Ammon's horn (tissue), 1 donor: ENCODE measurements at regions not wholly inside any gene's neighbourhood (a gene's known extent, or its start where the extent isn't known, plus 50 kb on each side); places are given as distances from the start of the nearest gene placed in this dataset.
"Not testable (repeated sequence)": the region's sequence is repeated elsewhere in the genome, so short reads cannot be mapped to it uniquely, and the experiment has no call there.

Experiments used
- DNase-seq: peaks from one replicate; pipeline ENCODE4 v3.0.0-alpha.2; 2016; ENCODE audit warnings: low spot score

DNA sequence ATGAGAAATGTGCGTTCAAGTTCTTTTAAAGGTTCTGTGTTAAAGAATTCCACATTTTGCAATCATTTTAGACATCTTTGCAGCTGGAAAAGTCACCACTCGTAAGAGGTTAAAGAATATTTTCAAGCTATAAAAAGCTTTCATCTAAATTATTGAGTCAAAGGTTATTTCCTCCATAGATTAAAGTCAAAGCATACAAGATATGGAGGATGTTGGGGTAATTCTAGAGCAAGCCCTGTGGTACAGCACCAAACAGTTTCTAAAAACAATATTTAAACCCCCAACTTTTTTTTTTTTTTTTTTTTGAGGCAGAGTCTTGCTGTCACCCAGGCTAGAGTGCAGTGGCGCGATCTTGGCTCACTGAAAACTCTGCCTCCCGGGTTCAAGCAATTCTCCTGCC is 1299.8 kb upstream of the TMEM132C start:
- DNase-seq = no peak

DNA sequence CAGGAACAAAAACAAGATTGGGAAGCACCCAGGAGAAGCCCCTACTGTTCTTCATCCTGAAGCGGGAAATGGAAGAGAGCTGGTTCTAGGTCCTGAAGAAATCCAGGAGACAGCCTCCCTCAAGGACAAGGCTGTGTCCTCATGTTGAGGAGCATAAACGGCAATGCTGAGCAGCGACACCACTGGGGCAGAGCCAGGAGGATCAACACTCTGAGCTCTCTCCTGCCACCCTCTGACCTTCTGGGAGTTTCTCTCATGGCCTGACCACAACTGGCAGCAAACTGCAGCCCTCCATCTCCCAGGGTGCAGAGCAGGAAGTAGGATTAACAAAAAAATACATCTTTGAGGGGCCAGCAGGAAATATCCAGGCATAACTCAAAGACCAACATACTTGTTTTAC is 1292.2 kb upstream of the TMEM132C start:
- no peak for DNase-seq

DNA sequence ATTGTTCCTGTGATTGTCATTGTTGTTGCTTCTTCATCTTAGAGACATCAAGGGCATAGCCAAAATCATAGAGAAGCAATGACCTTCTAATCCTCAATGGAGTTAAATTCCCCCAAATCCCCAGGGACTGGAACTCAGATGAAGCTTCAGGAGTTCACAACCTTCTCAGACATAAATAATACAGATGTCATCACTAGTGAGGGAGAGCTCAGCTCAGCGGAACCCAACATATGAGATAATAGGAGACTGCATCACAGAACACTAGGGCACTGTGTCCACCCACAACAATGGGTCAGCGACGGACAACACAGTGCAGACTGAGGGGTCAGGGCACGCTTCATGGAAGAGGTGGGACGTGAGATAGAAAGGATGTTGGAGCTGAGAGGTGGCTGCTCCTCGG is 1290.4 kb upstream of the TMEM132C start:
- DNase-seq = no peak

DNA sequence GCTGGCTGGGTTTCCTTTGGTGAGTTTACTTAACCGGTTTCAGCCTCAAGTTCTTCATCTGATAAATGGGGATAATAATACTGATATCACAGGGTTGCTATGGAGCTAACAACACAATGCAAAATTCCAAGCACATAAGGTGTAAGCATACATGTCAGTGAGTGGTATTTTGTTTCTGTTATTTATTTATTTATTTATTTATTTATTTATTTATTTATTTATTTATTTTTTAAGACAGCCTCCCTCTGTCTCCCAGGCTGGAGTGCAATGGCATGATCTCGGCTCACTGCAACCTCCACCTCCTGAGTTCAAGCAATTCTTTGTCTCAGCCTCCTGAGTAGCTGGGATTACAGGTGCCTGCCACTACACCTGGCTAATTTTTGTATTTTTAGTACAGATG is 1287.4 kb upstream of the TMEM132C start:
- not testable (repeated sequence) for DNase-seq

DNA sequence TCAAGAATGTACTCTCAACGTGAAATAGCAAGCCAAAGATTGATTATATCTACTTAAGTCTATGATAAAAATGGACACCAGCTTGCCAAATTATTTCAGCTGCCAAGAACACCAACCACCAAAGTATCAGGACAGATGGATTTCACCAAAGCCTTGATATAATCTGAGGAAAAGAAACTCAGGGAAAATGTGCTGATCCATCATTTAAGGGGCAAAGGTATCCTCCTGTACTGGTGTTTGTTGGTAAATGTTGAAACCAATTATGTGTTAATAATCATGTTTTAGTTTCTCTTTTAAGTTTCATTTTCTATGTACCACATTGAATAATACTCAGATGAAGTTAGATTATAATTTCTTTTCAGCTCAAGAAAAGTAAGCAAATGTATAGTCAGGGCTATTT is 1284.3 kb upstream of the TMEM132C start:
- no peak for DNase-seq

DNA sequence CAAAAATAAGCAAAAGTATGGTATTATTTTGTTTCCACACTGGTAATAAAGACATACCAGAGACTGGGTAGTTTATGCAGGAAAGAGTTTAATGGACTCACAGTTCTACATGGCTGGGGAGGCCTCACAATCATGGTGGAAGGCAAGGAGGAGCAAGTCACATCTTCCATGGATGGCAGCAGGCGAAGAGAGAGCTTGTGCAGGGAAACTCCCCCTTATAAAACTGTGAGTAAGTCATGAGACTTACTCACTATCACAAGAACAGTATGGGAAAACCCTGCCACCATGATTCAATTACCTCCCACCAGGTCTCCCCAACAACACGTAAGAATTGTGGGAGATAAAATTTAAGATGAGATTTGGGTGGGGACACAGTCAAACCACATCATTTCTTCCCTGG is 1283.2 kb upstream of the TMEM132C start:
- not testable (repeated sequence) for DNase-seq

DNA sequence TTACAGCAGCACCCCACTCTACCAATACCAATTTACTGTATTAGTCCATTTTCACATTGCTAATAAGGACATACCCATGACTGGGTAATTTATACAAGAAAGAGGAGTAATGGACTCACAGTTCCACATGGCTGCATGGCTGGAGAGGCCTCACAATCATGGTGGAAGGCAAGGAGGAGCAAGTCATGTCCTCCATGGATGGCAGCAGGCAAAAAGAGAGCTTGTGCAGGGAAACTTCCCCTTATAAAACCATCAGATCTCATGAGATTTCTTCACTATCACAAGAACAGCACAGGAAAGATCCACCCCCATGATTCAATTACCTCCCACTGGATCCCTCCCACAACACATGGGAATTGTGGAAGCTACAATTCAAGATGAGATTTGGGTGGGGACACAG is 1281.3 kb upstream of the TMEM132C start:
- not testable (repeated sequence) for DNase-seq

DNA sequence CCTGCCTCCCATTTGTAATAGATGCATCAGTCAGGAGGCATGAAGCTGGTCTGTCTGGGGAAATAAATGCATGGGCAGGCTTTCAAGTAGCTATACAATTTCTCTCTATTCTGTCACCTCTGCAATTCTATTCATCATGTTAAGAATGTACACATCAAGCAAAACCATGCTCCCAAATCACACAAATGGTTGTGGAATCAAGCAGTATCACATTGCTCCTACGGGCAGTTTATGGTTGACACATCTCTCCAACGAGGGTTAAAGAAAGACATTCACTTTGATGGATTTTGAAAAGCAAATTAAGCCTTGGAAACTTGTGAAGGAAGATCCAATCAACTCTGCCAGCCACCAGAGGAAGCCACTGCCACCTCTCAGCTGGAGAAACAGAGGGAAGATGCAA is 1277.4 kb upstream of the TMEM132C start:
- no peak for DNase-seq

DNA sequence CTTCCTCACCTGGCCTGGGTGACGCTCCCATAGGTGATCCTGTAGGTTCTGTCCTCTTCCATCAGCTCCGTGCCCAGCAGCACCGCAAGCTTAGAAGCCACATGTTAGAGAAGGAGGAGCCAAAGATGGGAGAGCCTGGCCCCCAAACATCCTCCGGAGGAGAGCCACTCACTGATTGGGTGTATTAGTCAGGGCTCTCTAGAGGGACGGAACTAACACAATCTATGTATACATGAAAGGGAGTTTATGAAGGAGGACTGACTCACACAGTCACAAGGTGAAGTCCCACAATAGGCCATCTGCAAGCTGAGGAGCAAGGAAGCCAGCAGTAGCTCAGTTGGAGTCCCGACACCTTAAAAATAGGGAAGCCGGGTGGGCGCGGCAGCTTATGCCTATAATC is 1273.1 kb upstream of the TMEM132C start:
- DNase-seq = no peak

DNA sequence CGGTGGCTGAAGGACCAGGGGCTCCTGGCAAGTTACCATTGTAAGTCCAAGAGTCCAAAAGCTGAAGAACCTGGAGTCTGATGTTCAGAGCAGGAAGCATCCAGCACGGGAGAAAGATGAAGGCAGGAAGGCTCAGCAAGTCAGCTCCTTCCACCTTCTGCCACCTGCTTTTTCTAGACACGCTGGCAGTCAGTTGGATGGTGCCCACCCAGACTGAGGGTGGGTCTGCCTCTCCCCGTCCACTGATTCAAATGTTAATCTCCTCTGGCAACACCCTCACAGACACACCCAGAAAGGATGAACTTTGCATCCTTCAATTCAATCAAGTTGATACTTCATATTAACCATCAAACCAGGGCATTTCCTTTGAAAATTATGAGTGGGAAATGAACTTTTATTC is 1272.4 kb upstream of the TMEM132C start:
- no peak for DNase-seq

DNA sequence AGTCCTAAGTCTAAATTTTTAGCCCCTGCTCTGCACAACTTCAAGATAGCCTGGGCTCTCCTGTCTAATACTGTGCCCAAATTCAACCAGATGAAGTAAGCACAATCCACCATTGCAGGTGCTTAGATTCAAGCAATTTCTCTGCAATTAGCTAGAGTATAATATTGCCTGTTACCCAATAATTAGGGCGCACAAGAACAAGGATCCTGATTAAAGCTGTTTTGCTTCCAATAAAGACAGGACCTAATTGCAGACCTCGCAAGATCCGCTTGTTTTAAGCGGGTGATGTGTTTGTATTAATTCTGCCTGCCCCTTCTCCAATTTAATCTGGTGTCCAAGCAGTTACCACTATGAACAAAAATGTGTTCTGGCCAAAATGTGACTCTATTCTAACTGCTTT is 1268.9 kb upstream of the TMEM132C start:
- DNase-seq = no peak

DNA sequence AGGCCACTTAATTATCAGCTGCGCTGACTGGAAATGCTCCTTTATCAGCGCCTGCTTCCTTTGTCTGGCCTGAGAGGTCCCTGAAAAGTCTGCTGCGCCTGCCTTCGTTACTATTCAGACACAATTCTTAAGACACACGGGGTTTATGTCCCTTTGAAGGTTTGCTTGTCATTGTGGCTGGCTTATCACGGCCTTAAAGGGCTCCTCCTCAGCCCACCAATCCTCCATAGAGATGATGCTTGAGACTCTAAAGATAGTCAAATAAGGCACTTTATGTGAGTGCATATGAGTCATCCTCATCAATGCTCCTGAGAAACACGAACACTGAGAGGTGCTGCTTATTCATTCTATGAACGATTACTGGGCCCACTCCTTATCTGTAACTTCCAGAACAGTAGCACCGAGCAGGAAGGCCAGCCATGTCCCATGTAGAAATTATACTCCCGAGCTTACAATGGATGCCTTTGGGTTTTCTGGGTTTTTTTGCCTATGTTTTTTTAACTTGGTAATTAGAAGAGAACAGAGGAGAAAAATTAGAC is 1268.2 kb upstream of the TMEM132C start:
- no peak for DNase-seq

DNA sequence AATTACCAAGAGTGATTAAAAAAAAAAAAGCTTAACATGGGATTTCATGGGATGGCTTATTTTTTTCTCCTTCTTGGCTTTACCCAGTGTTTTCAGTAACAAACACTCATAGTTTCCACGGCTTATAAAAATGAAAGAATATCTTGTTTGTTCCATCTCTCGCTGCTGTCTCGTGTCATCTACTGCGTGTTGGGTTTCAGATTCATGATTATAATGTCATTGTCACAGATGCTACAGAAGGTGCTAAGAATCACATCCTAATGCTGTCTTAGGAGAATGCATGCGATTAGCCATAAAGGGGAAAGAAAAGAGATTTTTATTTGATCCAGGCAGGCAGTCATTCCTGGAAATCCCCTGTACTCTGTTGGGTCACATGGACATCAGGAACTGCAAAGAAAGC is 1267.6 kb upstream of the TMEM132C start:
- no peak for DNase-seq

DNA sequence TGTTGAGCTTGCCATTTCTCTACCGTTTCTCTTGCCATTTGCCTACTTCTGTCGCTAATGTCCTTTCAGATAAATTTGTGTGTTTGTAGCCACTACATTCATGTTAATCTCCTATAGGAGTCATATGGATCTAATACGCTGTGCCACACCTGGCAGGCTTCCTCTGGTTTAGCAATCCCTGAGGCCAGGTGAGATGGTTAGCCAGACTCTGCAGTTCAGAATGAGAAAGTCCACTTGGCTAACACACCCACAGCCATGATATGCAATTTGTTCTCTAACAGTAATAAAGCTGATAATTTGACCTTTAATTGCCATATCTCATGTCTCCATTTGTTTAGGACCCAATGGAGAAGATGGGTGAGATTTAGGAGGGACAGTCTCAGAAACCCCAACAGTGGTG is 1261.6 kb upstream of the TMEM132C start:
- DNase-seq = no peak

DNA sequence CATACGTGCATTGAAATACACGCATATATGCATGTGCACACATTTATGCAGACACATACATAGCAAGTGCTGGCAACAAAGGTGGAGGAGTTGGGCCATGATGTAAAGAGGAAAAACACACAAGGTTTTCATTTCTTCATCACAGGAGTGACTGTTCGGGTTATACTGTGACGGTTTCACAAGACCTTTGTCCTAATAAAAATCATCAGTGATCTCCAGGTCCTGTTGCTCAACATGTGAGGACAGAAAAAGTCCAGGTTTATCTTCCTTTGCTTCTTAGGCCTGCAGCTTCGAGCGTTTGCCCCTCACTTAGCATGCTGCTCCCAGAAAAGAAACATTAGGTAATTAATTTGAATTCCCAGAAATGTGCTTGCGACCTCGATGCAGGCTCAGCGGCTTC is 1260.0 kb upstream of the TMEM132C start:
- no peak for DNase-seq

DNA sequence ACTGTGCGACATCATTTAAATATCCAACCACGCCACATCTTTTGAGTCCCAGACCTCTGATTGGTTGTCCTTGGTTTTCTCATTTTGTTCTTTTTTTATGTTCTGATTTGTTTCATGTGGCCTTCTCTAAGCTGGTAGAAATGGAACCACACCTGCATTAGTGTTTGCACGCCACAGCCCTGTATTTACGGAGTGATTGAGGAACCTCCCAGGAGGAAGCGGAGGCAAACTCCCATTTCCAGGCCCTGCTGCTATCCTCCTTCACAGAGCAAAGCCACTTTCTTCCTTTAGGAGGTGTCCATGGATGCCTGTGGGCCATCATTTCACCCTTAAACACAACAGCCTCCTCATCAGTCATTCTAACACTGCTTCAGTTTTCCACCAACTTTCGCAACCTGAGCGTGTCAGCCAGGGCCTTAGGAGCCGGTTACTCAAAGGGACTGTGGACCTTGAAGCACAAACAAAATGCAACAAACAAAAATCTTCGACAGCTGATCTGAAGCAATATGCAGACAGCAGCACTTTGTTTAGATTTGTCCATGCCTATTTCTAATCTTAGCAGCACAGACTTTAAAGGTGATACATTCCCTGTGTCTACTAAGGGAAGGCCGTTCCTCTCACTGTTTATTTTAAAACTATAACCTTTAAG is 1258.1 kb upstream of the TMEM132C start:
- DNase-seq = no peak

DNA sequence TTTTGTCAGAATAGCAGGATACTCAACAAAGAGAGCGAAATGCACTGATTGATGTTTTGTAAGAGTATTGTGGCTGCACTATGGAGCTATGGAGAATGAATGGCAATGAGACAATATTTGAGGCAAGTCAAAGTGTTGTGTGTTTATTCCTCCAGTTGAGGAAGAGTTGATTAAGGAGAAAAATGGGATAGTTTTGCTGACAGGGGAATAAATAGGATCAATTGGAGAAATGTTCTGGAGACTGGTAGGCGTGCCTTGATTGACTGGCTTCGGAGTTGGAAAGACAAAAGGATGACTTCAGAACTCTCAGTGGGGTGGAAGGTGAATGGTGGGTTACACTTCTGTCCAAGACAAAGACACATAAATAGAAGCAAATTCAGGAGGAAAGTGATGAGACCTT is 1254.9 kb upstream of the TMEM132C start:
- DNase-seq = no peak

DNA sequence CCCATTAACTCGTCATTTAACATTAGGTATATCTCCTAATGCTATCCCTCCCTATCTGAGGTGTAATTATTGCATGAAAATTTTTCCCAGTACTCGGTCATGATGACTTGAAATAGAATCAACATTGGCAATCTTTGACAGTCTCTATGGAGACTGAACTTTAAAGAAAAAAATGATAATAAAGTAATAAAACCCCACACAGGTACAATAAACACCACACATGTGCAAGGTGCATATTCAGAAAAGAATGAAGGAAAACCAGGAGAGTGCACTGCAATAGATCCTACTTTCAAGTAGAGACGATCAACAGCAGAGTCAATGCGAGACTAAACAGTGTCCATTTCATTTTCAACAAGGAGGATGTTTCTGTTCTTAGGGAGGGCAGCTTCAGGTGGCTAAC is 1253.8 kb upstream of the TMEM132C start:
- no peak for DNase-seq

DNA sequence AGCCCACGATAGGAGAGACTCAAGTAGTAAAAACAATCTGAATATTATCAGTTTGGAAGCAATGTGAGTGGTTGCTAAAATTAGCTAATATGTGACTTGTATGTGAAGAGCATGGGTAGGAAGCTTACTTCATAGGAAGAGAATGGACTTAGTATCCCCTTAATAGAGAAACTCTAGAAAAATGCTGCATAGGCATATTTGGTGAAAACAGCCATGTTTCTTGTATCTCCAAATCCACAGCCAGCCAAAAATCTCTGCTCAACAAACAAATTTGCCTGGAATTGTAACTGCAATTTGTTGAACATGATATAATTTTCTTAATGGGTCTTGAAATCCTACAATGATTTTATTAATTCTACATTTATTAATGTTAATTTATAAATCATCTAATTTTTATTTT is 1252.9 kb upstream of the TMEM132C start:
- no peak for DNase-seq

DNA sequence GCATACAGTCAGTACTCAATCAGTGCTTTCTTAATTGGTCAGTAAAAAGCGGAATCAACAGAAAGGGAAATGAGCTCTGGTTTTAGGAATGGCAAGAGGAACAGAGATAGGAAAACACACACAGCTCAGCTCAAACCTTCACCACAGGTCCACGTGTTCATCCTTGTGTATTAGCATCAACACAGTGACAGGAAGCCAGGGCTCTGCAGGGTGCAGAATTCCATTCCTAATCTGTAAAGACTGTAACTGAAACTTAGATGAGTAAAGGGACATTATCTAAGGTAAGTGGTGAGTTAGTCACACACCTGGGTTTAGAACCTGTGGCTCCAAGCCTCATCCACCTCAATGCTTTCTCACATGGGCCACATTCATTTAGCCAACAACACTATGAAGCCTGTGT is 1242.2 kb upstream of the TMEM132C start:
- DNase-seq = no peak

DNA sequence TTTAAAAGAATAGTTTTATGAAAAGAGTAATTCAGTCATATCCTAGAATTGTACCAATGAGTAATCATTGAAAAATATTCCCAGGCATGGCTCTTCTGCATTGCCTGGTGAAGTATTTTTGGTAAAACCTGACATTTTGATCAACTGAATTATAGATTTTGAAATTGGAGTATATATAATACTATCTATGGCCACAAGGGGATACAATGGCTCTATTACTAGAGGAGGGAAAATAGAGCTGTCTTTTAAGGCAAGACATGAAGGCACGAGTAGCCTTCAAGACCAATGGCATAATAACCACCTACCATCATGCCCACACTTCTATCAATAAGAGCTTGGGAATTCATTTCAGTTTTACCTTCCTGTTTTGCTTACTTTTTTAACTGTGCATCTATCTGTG is 1241.4 kb upstream of the TMEM132C start:
- no peak for DNase-seq

DNA sequence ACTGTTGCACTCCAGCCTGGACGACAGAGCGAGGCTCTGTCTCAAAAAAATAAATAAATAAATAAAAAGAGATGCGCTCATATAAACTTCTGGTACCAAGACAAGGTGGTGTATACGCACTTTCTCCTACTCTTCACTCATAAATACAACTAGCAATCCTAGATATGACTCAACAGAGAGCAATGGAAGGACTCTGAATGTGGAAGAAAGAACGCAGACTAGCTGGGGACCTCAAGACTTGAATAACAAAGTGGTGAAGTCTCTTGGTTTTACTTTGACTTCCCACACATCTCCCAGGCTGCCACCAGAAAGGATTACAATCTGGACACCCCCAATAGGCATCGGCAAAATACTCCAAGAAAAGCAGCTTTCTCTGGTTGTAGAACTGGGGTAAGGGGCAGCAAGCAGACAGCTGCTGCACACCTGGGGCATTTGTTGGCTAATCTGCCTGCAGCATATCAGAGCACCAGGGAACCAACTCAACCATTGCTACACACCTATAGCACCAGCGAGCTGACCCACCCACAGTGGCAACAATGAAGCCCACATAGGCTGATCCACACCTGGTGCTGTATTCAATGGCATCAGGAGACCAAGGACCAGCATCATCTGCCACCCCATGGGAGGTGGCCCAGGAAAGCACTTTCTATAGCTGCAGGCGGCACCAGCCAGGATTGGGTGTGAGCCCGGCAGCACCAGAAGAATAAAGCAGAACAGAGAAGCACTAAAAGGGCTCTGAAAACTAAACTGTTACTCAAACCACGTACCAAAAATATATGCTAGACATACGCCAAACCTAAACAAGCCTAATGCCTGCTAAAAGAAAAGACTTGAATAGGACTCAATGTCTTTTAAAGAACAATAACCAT is 1231.7 kb upstream of the TMEM132C start:
- no peak for DNase-seq

DNA sequence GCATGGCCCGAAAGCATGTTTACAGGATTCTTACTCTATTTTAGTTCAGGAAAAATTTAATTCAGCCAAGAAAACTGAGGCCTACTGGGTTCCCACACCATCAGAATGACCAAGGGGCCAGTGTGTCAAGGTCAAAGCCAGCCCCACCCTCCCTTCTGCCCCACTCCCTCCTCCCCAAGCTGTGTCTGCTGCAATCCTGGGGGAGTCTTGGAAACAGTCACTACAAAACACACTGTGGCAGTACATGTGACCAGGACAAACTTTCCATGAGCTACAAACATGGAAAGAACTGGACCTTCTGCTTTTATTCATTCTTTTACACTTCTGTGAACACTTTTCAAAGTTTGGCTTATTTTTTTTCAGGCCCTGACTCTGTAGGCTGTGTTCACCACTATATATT is 1228.8 kb upstream of the TMEM132C start:
- DNase-seq = no peak

DNA sequence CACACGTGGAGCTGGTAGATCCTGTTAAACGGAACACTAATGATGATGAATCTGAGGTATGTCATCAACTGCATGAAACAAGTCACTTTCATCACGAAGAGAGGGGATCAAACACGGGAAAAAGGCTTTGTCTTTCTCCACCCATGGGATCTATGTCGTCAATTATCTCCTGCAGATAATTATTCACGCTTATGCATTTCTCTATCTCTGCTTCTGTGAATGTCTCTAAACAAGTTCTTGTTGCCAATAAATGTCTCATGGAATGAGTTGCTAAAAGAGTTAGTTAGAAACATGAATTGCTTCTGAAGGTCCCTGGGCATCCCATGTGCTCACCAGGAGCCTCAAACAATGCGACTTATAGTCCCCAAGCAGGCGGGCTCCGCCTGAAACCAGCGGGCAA is 1228.2 kb upstream of the TMEM132C start:
- DNase-seq = no peak
